ENCODE measurements at regions not wholly inside any gene's neighbourhood (a gene's known extent, or its start where the extent isn't known, plus 50 kb on each side); places are given as distances from the start of the nearest gene placed in this dataset.

GRCh38 chr2:11104794-11105660, 50.2 kb upstream of the SLC66A3 start:
- no peak for DNase-seq
